Left colon (tissue), 2 donors: ENCODE measurements at regions not wholly inside any gene's neighbourhood (a gene's known extent, or its start where the extent isn't known, plus 50 kb on each side); places are given as distances from the start of the nearest gene placed in this dataset.
A peak's percentile ranks its signal among the peaks of the same experiment; 100 is the strongest.

Source experiments
- ATAC-seq: fragments of 200-7000 bp; cut with Tn5 transposase; one replicate; pipeline ENCODE4 v1.9.1; 2020; ENCODE audit warnings: mild to moderate bottlenecking, moderate library complexity
- DNase-seq, 2 donors: peaks; one replicate each; pipeline ENCODE4 v3.0.0-alpha.2; 2020
- intact Hi-C, 2 donors: fragments of 100-400 bp; cut with DNase I in 1 of 2; cut with micrococcal nuclease in 1 of 2; formaldehyde crosslinking; loops; one replicate each; pipeline versions ENCODE4 v1.11.2 to v1.14.0; 2022; cut with DNase I, micrococcal nuclease
- donor health status: DM: no; HTN: no; CAD: no.
- donor health status: DM: yes; HTN: yes; CAD: no.

DNA sequence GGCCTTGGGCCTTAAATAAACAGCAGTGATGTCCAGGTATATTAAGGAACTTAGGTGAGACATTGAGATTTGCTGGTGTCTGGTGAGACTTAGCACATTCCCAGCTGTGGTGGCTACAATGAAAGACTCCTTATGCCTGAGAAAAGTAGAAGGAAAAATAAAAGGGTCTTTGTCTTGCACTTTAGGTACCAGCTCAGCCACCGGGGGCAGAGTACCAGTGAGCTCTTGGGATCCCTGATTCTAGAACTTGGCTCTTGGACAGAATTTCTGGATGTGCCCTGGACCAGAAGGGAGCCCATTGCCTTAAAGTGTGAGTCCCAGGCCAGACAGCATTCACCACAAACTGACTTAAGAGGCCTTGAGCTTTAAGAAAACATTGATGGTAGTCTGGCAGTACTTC is 1038.7 kb downstream of the SORCS3 start:
- intact Hi-C loops: no loop called here
- DNase-seq: peak in 1 of 2 donors; percentile 11
- no peak for ATAC-seq

DNA sequence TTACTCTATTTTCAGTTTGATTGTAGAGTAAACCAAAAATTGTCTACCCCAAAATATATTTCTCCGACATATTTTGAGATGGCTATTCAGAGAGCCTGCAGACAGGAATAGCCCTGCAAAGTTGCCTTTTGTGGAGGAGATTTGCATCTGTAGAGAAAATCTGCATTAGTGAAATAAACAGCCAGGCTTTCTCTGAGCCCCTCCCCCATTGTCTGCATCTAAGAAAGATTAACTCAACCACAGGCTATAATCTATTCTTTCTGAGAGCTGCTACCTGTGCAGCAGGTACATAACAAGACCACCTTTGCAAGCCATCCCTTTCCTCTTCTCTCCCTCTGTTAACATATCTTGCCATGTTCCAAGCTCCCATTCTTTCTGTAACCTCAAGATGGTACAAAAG is 1034.2 kb downstream of the SORCS3 start:
- ATAC-seq (no peak), DNase-seq (no peak)
- intact Hi-C loops: no loop called here

DNA sequence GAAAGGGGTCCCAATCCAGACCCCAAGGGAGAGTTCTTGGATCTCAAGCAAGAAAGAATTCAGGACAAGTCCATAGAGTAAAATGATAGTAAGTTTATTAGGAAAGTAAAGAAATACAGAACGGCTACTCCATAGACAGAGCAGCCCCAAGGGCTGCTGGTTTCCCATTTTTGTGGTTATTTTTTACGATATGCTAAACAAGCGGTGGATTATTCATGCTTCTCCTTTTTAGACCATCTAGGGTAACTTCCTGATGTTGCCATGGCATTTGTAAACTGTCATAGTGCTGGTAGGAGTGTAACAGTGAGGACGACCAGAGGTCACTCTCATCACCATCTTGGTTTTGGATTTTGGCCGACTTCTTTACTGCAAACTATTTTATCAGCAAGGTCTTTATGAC is 1033.4 kb downstream of the SORCS3 start:
- intact Hi-C loops: no loop called here
- DNase-seq: no peak
- ATAC-seq: no peak

DNA sequence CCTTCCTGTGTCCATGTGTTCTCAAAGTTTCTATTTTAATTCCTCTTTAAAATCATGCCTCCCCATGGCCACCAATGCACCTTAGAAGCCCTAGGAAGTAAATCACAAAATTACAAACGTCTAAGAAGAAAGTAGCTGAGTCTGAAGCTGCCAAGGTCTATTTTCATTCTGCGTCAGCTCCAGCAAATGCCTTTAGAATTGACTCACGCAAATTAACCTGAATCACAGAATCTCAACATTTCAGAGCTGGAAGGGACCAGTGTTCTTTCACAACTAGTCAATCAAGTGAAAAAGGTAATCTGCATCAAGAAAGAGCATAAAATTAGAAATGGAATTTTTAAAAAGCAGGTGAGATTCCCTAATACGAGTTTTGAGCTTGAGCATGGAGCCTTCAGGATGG is 1017.6 kb downstream of the SORCS3 start:
- ATAC-seq (no peak), DNase-seq (no peak)
- intact Hi-C loops: no loop called here

DNA sequence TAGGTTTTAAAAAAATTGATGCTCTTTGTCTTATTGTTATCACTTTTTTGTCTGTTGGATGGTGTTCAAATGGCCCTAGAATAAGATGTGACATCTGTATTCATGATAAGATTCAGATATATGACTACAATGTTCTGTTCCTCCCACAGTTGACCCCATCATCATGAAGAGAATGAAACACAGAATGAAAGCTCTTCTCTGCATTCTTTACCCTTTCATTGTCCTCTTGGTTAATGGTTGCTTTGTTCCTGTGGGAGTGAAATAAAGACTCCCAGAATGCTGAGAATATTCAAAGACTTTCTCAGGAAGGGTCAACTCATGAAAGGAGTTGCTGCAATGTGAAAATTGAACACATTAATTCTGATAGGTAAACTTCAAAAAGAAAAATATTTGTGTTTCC is 1015.8 kb downstream of the SORCS3 start:
- intact Hi-C loops: no loop called here
- DNase-seq: no peak
- no peak for ATAC-seq

DNA sequence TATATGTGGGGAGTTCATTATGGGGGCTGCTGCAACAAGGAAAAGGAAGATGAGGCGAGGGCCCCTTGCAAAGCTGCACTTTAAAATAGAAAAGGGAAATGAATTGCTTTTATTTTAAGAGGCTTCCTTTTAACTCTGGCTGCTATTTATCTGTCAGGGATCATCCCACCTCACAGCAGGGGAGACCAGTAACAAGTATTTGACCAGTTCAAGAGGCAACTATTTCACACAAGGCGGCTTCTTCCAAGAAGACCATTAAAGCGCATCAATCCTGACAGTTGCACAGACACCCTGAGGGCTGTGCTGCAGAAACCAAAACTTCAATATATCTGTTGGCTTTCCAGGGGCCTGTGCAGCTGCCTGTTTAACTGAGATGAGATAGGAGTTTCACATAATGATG is 1009.2 kb downstream of the SORCS3 start:
- no peak for ATAC-seq
- intact Hi-C loops: no loop called here
- DNase-seq: no peak

DNA sequence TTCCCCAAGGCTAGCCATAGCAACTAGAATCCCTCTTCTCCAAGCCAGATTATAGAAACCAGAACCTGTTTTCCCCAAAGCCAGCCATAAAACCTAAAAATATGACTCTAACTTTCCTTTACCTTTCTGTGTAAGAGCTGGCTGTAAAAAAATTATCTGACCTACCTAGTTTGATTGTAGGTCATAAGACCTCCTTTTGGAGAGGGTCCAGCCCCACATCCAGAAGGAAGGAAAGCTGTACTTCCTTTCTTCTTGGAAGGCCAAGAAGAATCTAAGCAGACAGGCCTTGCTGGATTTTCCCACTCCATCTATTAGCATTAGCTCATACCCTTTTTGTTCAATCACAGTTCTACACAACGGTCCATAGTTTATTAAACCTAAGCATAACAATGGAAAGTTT is 1006.3 kb downstream of the SORCS3 start:
- ATAC-seq: peak; percentile 77
- intact Hi-C loops: no loop called here
- peak; percentile 40 to 45 for DNase-seq

DNA sequence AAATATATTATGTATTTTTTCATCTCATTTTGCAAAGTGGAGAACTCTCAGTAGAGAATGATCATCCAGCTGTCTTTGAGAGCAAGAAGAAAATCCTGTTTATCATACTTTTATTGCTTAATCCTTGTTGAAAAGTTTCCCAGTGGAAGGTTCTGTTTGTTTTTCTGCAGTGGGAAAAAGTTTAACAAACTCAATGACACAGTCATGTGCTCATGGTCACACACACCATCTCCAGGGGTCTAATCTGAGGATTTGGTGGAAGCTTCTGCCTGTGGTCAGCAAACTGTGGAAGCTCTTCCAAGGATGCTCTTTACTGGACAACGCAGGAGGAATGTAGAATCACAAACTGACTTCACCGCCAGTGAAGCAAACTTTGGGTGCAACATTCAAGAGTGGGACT is 1003.9 kb downstream of the SORCS3 start:
- no peak for ATAC-seq
- DNase-seq: no peak
- intact Hi-C loops: no loop called here

DNA sequence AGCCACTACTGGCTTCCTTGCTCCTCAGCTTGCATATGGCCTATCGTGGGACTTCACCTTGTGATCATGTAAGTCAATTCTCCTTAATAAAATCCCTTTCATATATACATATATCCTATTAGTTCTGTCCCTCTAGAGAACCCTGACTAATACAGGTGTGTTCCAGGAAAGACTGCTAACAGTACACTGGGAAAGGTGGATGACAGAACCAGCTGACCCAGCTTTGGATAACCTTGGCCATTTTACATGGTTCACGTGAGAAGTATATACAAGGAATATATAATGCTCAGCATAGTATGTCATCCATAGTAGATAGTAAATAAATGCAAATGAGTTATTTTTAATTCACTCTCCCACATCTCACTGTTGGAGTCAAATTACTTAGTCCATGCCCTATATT is 1003.5 kb downstream of the SORCS3 start:
- intact Hi-C loops: no loop called here
- ATAC-seq (no peak), DNase-seq (no peak)

DNA sequence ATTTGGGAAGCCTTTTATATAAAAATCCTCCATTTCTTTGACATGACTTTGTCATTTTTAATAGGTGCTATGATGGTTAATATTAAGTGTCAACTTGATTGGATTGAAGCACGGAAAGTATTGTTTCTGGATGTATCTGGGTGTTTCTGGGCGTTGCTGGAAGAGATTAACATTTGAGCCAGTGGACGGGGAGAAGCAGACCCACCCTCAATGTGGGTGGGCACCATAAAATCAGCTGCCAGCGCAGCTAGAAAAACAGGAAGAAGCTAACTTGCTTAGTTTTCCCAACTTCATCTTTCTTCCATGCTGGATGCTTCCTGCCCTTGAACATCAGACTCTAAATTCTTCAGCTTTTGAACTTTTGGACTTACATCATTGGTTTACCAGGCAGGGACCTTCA is 1003.0 kb downstream of the SORCS3 start:
- peak; percentile 24 for DNase-seq
- peak; percentile 43 for ATAC-seq
- intact Hi-C loops: no loop called here

DNA sequence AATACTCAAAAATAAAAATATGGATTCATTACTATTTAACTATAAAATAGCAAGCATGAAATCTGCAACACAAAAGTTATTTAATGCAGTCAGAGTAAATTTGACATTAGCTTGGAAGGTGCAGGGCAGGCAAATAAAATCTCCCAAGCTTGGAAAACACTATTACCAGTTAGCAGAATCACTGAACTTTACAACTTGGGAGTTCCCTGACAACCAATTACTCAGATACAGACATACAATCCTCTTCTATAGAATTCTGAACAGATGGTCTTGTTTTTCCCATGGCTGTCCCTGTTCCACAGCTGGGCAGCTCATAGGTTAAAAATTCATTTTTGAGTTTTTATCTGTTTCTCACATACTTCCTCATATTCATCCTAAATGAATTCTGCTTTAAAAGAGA is 1002.6 kb downstream of the SORCS3 start:
- intact Hi-C loops: no loop called here
- DNase-seq (no peak), ATAC-seq (peak; percentile 74)

DNA sequence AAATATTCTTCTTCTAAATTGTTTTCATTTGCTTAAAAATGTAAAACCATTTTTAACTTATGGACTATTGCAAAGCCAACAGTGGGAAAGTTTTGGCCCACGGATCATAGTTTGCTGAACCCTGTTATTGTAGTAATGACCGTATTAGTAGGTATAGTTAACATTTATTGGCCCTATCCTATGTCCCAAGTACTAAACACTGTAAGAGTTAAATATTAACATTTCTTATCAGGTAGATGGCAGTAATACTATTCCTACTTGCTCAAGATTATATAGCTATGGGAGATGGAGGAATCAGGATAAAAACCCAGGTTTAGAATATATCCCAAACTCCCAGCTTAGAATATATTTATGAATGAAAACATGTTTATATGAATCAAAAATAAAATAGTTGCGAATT is 993.2 kb downstream of the SORCS3 start:
- DNase-seq (no peak), ATAC-seq (peak; percentile 96)
- intact Hi-C loops: no loop called here

DNA sequence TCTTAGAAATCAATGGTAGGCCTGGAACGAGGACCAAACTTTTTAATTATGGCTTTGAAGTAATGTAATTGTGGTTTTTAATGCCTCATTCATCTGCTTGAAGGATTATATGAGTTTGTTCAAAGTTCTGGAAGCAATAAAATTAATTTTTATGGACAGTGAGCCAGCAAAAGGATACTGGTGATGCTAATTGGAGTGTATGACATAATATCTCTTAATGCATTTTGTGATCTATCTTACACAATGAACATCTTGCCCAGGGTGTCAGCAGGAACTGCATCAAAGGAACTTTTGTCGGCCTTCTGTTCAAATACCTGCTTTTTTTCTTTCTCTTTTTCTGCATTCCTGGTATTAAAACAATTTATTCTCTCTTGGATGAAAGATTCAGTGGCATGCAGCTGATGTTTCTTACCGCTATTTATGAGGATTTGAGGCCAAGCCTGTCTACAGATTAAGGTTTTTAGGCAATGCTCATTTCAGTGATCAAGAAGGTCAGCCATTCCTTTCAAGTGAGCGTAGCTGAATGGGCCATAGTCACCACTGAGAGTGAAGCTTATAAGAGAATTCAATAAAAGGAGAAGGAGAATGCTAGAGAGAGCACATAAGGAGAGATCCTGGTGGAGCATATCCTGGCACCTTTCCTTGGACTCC is 974.8 kb downstream of the SORCS3 start:
- intact Hi-C loops: no loop called here
- ATAC-seq: peak; percentile 50
- DNase-seq: no peak

DNA sequence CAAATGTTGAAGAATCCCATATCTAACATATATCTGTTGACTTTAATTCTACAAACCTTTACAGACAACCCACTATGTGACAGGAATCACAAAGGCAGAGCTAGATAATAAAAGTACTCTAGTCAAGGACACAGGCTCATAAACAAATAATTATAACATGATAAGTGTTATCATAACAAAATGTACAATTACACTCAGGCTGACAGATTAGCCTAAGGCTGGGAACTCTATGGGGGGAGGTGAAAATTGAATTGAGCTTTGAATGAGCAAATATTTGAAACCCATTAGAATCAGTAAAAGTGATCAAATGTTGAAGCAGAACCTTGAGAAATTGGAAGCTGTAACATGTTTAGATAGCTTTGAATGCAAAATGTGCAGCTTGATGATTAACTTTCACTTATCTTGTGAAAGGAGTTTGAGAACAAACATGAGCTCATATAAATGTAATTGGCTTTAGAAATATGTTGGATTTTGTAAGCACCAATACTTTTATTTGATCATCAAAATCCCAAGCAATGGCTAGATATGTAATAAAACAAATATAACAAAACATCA is 970.2 kb downstream of the SORCS3 start:
- intact Hi-C loops: no loop called here
- no peak for DNase-seq
- peak; percentile 81 for ATAC-seq

DNA sequence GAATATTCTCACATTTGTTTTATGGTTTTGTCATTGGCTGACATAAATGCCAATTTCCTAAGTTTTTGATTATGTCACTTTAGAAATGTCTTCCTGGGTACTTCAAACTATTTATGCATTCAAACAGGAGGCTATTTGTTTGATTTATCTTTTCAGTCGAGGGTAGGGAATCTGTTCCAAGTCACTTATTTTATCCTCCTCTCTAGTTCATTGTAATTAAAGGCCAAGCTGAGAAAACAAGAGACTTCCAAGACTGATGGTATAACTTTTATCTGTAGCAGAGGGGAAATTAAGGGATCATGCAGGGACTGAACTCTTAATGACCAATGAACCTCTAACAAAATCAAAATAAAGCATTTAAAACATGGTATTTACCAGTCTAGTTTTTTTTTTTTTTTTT is 968.4 kb downstream of the SORCS3 start:
- intact Hi-C loops: no loop called here
- no peak for DNase-seq
- no peak for ATAC-seq

DNA sequence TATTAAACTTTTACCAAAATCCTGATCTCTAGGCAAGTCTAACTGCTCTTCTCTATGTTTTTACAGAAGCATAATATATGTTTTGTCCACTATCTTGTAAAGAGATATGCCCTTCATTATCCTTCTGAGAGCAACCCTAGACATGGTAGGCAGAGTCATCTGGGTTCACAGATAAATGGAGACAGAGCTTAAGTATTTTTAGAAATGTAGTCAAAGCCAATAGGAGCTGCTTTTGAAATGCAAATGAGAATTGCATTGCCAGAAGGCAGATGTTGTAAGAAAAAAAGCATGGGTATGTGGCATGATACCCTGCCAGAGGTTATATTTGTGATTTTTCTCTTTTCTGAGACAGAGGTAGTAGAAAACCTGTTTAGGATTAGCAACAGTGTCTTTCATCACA is 964.8 kb downstream of the SORCS3 start:
- DNase-seq (no peak), ATAC-seq (no peak)
- intact Hi-C loops: no loop called here

DNA sequence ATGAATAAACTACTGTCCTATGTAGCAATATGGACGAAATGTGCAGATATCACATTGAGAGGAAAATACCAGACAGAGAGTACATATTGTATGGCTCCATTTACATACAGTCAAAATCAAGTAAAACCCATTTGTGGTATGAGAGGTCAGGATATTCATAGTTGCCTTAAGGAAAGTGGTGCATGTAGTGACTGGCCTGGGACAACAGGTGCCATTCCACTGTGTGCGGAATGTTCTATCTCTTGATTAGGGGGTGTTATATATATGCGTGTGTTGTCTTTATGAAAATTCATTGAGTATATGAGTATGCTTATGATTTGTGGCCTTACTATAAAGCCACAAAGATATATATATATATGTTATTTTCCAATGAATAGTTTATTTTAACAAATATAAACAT is 964.0 kb downstream of the SORCS3 start:
- intact Hi-C loops: no loop called here
- DNase-seq: no peak
- no peak for ATAC-seq

DNA sequence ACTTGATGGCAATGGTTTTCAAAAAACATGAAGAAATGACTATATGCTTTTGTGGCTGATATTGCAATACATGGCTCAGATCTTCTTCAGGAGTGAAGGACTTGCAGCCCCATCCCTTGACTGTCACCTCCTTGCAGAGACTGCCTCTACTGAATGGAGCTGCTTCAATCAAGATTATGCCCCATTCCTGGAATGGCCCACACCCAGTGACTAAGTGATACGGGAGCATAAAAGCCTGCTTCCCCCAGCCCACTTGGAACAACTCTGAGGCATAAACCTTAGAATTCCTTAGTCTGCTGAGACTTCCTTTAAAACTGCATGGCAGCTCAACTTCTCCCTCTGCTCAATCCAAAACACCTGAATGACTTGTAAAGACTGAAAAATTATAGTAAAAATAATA is 957.1 kb downstream of the SORCS3 start:
- intact Hi-C loops: no loop called here
- DNase-seq: no peak
- ATAC-seq: no peak

DNA sequence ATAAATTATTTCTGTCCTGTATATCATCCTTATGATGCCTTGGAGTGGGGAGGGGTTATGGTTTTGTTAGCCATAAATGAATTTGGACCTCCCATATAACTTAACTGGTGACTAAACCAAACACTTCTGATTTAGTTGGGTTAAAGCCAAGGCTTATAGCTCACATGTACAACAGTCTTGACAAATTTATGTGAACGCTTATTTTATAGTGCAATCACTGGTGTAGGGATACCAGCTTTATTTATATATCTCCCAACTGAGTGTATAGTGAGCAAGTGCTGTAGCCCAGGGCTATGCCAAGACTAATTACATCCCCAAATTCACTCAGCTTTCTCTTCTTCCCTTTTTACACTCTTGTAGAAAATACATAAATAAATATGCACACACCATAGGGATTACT is 956.2 kb downstream of the SORCS3 start:
- no peak for DNase-seq
- peak; percentile 95 for ATAC-seq
- intact Hi-C loops: no loop called here

DNA sequence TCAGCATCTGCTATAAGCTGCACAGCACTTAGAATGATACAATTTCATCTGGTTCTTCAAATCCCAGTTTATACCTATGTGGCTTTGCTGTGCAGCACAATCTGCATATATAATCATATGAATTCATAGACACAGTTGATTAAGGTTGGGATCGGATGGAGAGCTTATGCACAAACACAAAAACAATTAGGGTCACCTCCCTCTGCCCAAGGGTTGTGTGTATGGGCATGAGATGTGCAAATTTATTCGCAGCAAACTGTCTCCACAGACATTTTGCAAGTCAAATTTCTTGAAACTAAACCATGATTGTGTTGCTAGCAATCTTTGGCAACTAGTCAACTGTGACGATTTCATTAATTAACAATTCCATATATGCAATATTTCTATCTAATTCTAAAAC is 955.7 kb downstream of the SORCS3 start:
- intact Hi-C loops: no loop called here
- DNase-seq (no peak), ATAC-seq (no peak)

DNA sequence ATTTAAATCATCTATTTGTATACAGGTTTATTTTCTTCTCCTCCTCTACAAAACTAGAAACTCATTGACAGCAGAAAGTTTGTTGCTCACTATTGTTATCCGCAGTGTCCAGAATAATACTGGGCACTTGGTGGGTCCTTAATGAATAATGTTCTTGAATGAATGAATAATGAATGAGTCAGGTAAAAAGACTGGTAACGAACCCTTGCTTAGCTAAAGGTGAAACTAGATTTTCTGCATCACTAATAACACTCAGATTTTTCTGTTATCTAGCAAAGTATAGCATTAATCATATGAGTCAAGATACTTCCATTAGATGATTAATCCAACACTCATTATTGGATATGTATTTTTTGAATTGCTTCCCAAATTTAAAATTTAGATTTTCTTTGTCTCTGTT is 953.2 kb downstream of the SORCS3 start:
- DNase-seq: no peak
- ATAC-seq: no peak
- intact Hi-C loops: no loop called here
